Lung (tissue), 11 donors: ENCODE measurements at regions not wholly inside any gene's neighbourhood (a gene's known extent, or its start where the extent isn't known, plus 50 kb on each side); places are given as distances from the start of the nearest gene placed in this dataset.
A peak's percentile ranks its signal among the peaks of the same experiment; 100 is the strongest.

Experiments used
- ATAC-seq: fragments of 200-7000 bp; cut with Tn5 transposase; one replicate; pipeline ENCODE4 v1.9.1; 2020; ENCODE audit warnings: moderate number of reproducible peaks; ENCODE audit not compliant: insufficient read depth, low FRiP score
- DNase-seq, 3 donors: peaks; one replicate each; pipeline ENCODE4 v3.0.0-alpha.2; 2013 to 2017
- H3K27ac ChIP-seq, 2 donors: one replicate each; pipeline ENCODE4 v1.5.1; 2013; ENCODE audit warnings: mild to moderate bottlenecking in 2 of 2, moderate library complexity in 2 of 2, control low read depth in 1 of 2, inconsistent platforms in 1 of 2, low read depth in 1 of 2, low read length in 1 of 2
- H3K27me3 ChIP-seq, 3 donors: one replicate each; pipeline ENCODE4 v1.5.1; 2013; ENCODE audit warnings: low read length in 2 of 3; ENCODE audit not compliant: control insufficient read depth in 3 of 3, insufficient read depth in 3 of 3
- H3K36me3 ChIP-seq, 4 donors: one replicate each; pipeline ENCODE4 v1.5.1; 2013; ENCODE audit warnings: low read length in 4 of 4, mild to moderate bottlenecking in 1 of 4, moderate library complexity in 1 of 4; ENCODE audit not compliant: control insufficient read depth in 4 of 4, insufficient read depth in 4 of 4
- H3K4me1 ChIP-seq, 5 donors: one replicate each; pipeline ENCODE4 v1.5.1; 2013; ENCODE audit warnings: low read length in 5 of 5, mild to moderate bottlenecking in 2 of 5, moderate library complexity in 1 of 5; ENCODE audit not compliant: control insufficient read depth in 5 of 5, insufficient read depth in 5 of 5
- H3K4me3 ChIP-seq: one replicate; pipeline ENCODE4 v1.5.1; 2013; ENCODE audit warnings: mild to moderate bottlenecking, control low read depth, moderate library complexity
- H3K9ac ChIP-seq, 2 donors: one replicate each; pipeline ENCODE4 v1.5.1; 2013; ENCODE audit warnings: low read length in 2 of 2, control low read depth in 1 of 2; ENCODE audit not compliant: insufficient read depth in 1 of 2
- H3K9me3 ChIP-seq, 4 donors: one replicate each; pipeline ENCODE4 v1.5.1; 2013; ENCODE audit warnings: low read length in 3 of 4, mild to moderate bottlenecking in 1 of 4, moderate library complexity in 1 of 4; ENCODE audit not compliant: control insufficient read depth in 4 of 4, insufficient read depth in 3 of 4
- CTCF ChIP-seq: IDR thresholded peaks from 2 replicates; pipeline ENCODE4 v1.5.1; 2012; ENCODE audit warnings: mild to moderate bottlenecking; ENCODE audit errors: control extremely low read depth, extremely low read depth
- WGBS, 2 donors: extraction: QIAGEN DNeasy Blood & Tissue Kit; methylation state at CpG; one replicate each; pipeline ENCODE4 v1.1.7; 2013; 5-methylcytosine and 5-hydroxymethylcytosine counted together
- donor health status: control.
- donor health status: control.
- donor health status: Bipolar disorder and iron deficiency.
- donor health status: healthy.
- donor health status: DM: yes; HTN: yes; CAD: no.

- Histone ChIP-seq H3K27ac (no peak overlapping the region), H3K4me1 (peaks cover 0 to 31% (median 15%) of the 10 kb centered on the region in 5 donors), H3K36me3 (no peaks in the 10 kb centered on the region), H3K27me3 (no peaks in the 10 kb centered on the region), H3K9ac (no peak overlapping the region), H3K9me3 (no peaks in the 10 kb centered on the region), H3K4me3 (no peak overlapping the region)
- ATAC-seq (no peak), DNase-seq (no peak)
- 65 to 74% methylated on average over 9 of the region's 9 CpGs for WGBS, 2 donors
- no peak for TF ChIP-seq CTCF
Observed at GRCh38 chr20:50392138-50392866, 117.9 kb upstream of the PTPN1 start.

GRCh38 chr20:50393242-50393641 lies 116.9 kb upstream of the PTPN1 start:
- no peak for DNase-seq
- Histone ChIP-seq H3K27ac (no peak overlapping the region), H3K36me3 (no peaks in the 10 kb centered on the region), H3K27me3 (no peaks in the 10 kb centered on the region), H3K4me3 (no peak overlapping the region), H3K4me1 (peaks cover 0 to 26% (median 14%) of the 10 kb centered on the region in 5 donors), H3K9me3 (no peaks in the 10 kb centered on the region), H3K9ac (no peak overlapping the region)
- no peak for TF ChIP-seq CTCF
- ATAC-seq: no peak
- WGBS, 2 donors: 86 to 87% methylated on average over 6 of the region's 6 CpGs

- Histone ChIP-seq H3K4me3 (no peak overlapping the region), H3K27ac (peak overlapping the region in 1 of 2 donors; percentile 90), H3K4me1 (peaks cover 0 to 27% (median 18%) of the 10 kb centered on the region in 5 donors), H3K9ac (no peak overlapping the region), H3K9me3 (no peaks in the 10 kb centered on the region), H3K27me3 (no peaks in the 10 kb centered on the region), H3K36me3 (no peaks in the 10 kb centered on the region)
- DNase-seq: no peak
- no peak for TF ChIP-seq CTCF
- ATAC-seq: no peak
- WGBS, 2 donors: 78 to 81% methylated on average over 24 of the region's 24 CpGs
Observed at GRCh38 chr20:50393990-50394561, 116.1 kb upstream of the PTPN1 start.
